ENCODE measurements at regions not wholly inside any gene's neighbourhood (a gene's known extent, or its start where the extent isn't known, plus 50 kb on each side); places are given as distances from the start of the nearest gene placed in this dataset.
"Not testable (repeated sequence)": the region's sequence is repeated elsewhere in the genome, so short reads cannot be mapped to it uniquely, and the experiment has no call there.

GRCh38 chr4:34309383-34309906, 1934.9 kb downstream of the ARAP2 start:
- no peaks in the 10 kb centered on the region for H3K27me3 Mint-ChIP-seq (ENCODE audit: insufficient read depth)
- DNase-seq = no peak
- TF ChIP-seq CTCF (IDR thresholded peaks at IDR 0.05) = no peak
- no peaks in the 10 kb centered on the region for H3K4me1 Mint-ChIP-seq (ENCODE audit: low read depth)
- no peak overlapping the region for H3K4me3 Mint-ChIP-seq
- no peaks in the 10 kb centered on the region for H3K9me3 Mint-ChIP-seq
- no peaks in the 10 kb centered on the region for H3K36me3 Mint-ChIP-seq (ENCODE audit: low read depth)
- H3K27ac Mint-ChIP-seq = no peak overlapping the region

GRCh38 chr4:34318773-34319172, 1925.5 kb downstream of the ARAP2 start:
- H3K9me3 Mint-ChIP-seq = no peaks in the 10 kb centered on the region

GRCh38 chr4:34323549-34324320, 1920.6 kb downstream of the ARAP2 start:
- peaks cover 1% of the 10 kb centered on the region for H3K27me3 Mint-ChIP-seq (ENCODE audit: insufficient read depth)
- peaks cover 5% of the 10 kb centered on the region; the same call in 1 of the 2 replicates for H3K4me1 Mint-ChIP-seq (ENCODE audit: low read depth)
- no peaks in the 10 kb centered on the region for H3K36me3 Mint-ChIP-seq (ENCODE audit: low read depth)
- no peak overlapping the region for H3K27ac Mint-ChIP-seq
- TF ChIP-seq CTCF (IDR thresholded peaks at IDR 0.05) = peak; percentile 40
- DNase-seq = no peak
- H3K4me3 Mint-ChIP-seq = no peak overlapping the region
- H3K9me3 Mint-ChIP-seq = no peaks in the 10 kb centered on the region

More at GRCh38 chr4:34318773-34319172, 1925.5 kb downstream of the ARAP2 start:
- Mint-ChIP-seq H3K27ac (no peak overlapping the region), H3K4me1 (ENCODE audit: low read depth) (peaks cover under 1% of the 10 kb centered on the region; the same call in 1 of the 2 replicates), H3K36me3 (ENCODE audit: low read depth) (no peaks in the 10 kb centered on the region), H3K4me3 (no peak overlapping the region), H3K27me3 (ENCODE audit: insufficient read depth) (no peaks in the 10 kb centered on the region; the same call in none of the 2 replicates)
- TF ChIP-seq CTCF (IDR thresholded peaks at IDR 0.05) = no peak
- no peak for DNase-seq

- no peak for DNase-seq
- Mint-ChIP-seq H3K4me3 (no peak overlapping the region), H3K27ac (no peak overlapping the region), H3K36me3 (ENCODE audit: low read depth) (no peaks in the 10 kb centered on the region), H3K27me3 (ENCODE audit: insufficient read depth) (peaks cover 1% of the 10 kb centered on the region; the same call in 1 of the 2 replicates), H3K9me3 (no peaks in the 10 kb centered on the region), H3K4me1 (ENCODE audit: low read depth) (peaks cover 3% of the 10 kb centered on the region; the same call in 1 of the 2 replicates)
- no peak for TF ChIP-seq CTCF (IDR thresholded peaks at IDR 0.05)
Observed at GRCh38 chr4:34328939-34329338, 1915.4 kb downstream of the ARAP2 start.

- not testable (repeated sequence) for H3K36me3 Mint-ChIP-seq (ENCODE audit: low read depth); H3K27me3 Mint-ChIP-seq (ENCODE audit: insufficient read depth); H3K4me1 Mint-ChIP-seq (ENCODE audit: low read depth); H3K27ac Mint-ChIP-seq; DNase-seq; H3K9me3 Mint-ChIP-seq; H3K4me3 Mint-ChIP-seq
Observed at GRCh38 chr4:34335156-34335555, 1909.2 kb downstream of the ARAP2 start.

- H3K27ac Mint-ChIP-seq; H3K27me3 Mint-ChIP-seq (ENCODE audit: insufficient read depth); H3K36me3 Mint-ChIP-seq (ENCODE audit: low read depth): not testable (repeated sequence)
Observed at GRCh38 chr4:34335556-34335955, 1908.8 kb downstream of the ARAP2 start.

More at GRCh38 chr4:34335556-34335955, 1908.8 kb downstream of the ARAP2 start:
- not testable (repeated sequence) for H3K9me3 Mint-ChIP-seq; DNase-seq; H3K4me1 Mint-ChIP-seq (ENCODE audit: low read depth); H3K4me3 Mint-ChIP-seq

Measured in HFFc6 (cell line).